ENCODE measurements at regions not wholly inside any gene's neighbourhood (a gene's known extent, or its start where the extent isn't known, plus 50 kb on each side); places are given as distances from the start of the nearest gene placed in this dataset.

DNA sequence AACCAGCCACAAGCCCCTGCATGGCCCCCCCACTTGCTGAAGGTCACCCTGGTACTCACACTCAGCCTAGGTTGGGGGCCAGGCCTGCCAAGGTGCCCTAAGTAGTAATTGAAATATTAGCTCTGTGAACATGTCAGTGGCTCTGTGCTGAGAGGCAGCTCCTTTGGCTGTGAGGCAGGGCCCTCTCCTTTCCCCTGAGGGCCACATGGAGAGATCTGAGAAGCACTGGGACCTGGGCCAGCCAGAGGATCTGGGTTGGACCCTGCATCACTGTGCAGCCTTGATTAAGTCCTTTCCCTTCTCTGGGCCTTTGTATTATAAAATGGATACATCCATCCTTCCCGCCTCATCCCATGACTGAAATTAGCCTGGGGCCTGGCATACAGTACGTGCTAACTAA is 58.0 kb upstream of the FAM222A start:
- DNase-seq (ENCODE audit: extremely low spot score): no peak
- TF ChIP-seq, protein P1, sequence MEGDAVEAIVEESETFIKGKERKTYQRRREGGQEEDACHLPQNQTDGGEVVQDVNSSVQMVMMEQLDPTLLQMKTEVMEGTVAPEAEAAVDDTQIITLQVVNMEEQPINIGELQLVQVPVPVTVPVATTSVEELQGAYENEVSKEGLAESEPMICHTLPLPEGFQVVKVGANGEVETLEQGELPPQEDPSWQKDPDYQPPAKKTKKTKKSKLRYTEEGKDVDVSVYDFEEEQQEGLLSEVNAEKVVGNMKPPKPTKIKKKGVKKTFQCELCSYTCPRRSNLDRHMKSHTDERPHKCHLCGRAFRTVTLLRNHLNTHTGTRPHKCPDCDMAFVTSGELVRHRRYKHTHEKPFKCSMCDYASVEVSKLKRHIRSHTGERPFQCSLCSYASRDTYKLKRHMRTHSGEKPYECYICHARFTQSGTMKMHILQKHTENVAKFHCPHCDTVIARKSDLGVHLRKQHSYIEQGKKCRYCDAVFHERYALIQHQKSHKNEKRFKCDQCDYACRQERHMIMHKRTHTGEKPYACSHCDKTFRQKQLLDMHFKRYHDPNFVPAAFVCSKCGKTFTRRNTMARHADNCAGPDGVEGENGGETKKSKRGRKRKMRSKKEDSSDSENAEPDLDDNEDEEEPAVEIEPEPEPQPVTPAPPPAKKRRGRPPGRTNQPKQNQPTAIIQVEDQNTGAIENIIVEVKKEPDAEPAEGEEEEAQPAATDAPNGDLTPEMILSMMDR (IDR thresholded peaks at IDR 0.05; ENCODE audit: control extremely low read depth, extremely low read depth, low read depth, missing control alignments): no peak
- CTCF ChIA-PET: interaction anchor here (1.4 kb wide), 1 partner anchor 58 kb away, joined by 3 read pairs; no protein-coding TSS in a partner anchor
- POLR2A ChIA-PET: no interaction called here

DNA sequence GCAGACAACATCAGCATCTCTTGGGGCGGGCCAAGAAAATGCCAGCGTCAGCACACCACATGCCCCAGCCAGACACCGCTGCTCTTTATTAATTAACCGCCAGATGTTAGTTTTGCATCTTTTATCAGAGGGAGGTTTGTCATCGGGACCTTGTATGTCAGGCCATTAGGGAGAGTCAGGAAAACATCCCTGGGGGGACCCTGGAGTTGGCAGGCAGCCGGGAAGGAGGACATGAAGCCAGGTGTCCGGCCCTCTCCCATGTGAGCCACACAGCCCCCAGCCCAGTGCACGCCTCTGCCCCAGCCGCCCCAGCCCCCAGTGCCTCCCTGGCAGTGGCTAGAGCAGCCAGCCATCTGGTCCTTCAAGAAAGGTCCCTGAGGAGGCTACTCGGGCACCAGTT is 56.9 kb upstream of the FAM222A start:
- POLR2A ChIA-PET: no interaction called here
- TF ChIP-seq, protein P1 (IDR thresholded peaks at IDR 0.05; ENCODE audit: control extremely low read depth, extremely low read depth, low read depth, missing control alignments): no peak
- CTCF ChIA-PET: no interaction called here
- DNase-seq (ENCODE audit: extremely low spot score): no peak

DNA sequence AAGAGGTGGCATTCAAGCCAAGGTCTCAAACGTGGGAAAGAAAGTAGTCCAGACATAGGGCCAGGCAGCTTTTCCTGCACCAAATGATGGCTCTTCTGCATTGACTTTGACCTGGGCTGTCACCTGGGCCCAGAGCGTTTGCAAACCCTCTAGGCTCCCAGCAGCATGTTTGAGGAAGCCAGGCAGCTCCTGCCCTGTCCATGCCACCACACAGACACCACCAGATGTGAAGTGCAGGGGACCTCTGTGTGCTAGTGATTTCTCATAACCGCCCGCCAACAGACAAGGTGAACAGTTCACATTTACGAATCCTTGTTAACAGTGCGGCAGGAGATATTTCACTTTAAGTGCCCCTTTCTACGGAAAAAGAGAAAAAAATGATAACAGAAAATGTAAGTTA is 49.8 kb upstream of the FAM222A start:
- no peak for DNase-seq (ENCODE audit: extremely low spot score)
- TF ChIP-seq, protein P1 (IDR thresholded peaks at IDR 0.05; ENCODE audit: control extremely low read depth, extremely low read depth, low read depth, missing control alignments): no peak
- ChIA-PET CTCF (no interaction called here), POLR2A (no interaction called here)

Data from GM10248 (cell line).